Upper lobe of left lung (tissue), 6 donors: ENCODE measurements at regions not wholly inside any gene's neighbourhood (a gene's known extent, or its start where the extent isn't known, plus 50 kb on each side); places are given as distances from the start of the nearest gene placed in this dataset.

Experiments used
- ATAC-seq, 2 donors: fragments of 200-7000 bp; cut with Tn5 transposase; one replicate each; pipeline ENCODE4 v1.9.1; 2022; ENCODE audit warnings: mild to moderate bottlenecking in 2 of 2, moderate library complexity in 2 of 2; ENCODE audit not compliant: low FRiP score in 2 of 2
- DNase-seq, 2 donors: peaks; one replicate each; pipeline ENCODE4 v3.0.0-alpha.2; 2019 to 2020
- H3K27ac ChIP-seq, 4 donors: fragments of 200-600 bp; sonication (generic); one replicate each; pipeline ENCODE4 v1.5.1; 2016 to 2019
- H3K27me3 ChIP-seq, 4 donors: fragments of 200-600 bp; sonication (generic); one replicate each; pipeline ENCODE4 v1.5.1; 2017 to 2019
- H3K36me3 ChIP-seq, 4 donors: fragments of 200-600 bp; sonication (generic); one replicate each; pipeline ENCODE4 v1.5.1; 2016 to 2019
- H3K4me1 ChIP-seq, 4 donors: fragments of 200-600 bp; sonication (generic); one replicate each; pipeline ENCODE4 v1.5.1; 2018 to 2019
- H3K4me3 ChIP-seq, 4 donors: fragments of 200-600 bp; sonication (generic); one replicate each; pipeline ENCODE4 v1.5.1; 2017 to 2019; ENCODE audit warnings: mild to moderate bottlenecking in 2 of 4, moderate library complexity in 1 of 4
- H3K9me3 ChIP-seq, 4 donors: fragments of 200-600 bp; sonication (generic); one replicate each; pipeline ENCODE4 v1.5.1; 2018 to 2019
- EP300 ChIP-seq, 4 donors: sonication (generic); formaldehyde crosslinking; IDR thresholded peaks; one replicate each; pipeline ENCODE4 v1.5.1; 2017; ENCODE audit warnings: antibody characterized with exemption in 4 of 4, control low read depth in 2 of 4
- POLR2A ChIP-seq, 4 donors: fragments of 450-650 bp; IDR thresholded peaks; one replicate each; pipeline ENCODE4 v1.5.1; 2016 to 2017; ENCODE audit warnings: antibody characterized with exemption in 4 of 4, mild to moderate bottlenecking in 2 of 4
- POLR2AphosphoS5 ChIP-seq, 2 donors: sonication (generic); formaldehyde crosslinking; IDR thresholded peaks; one replicate each; pipeline ENCODE4 v1.5.1; 2017; ENCODE audit warnings: antibody characterized with exemption in 2 of 2
- WGBS, 2 donors: methylation state at CpG; one replicate each; pipeline ENCODE4 v1.1.5; 2017 to 2018; 5-methylcytosine and 5-hydroxymethylcytosine counted together
- TF ChIP-seq, protein P1 (sequence below), 6 experiments: fragments of 450-650 bp in 4 of 6; fragments of 200-600 bp in 2 of 6; sonication (generic) in 2 of 6; IDR thresholded peaks; one replicate each; pipeline ENCODE4 v1.5.1; 2016 to 2019; ENCODE audit warnings: antibody characterized with exemption in 6 of 6
- donor health status: DM: no; HTN: no; CAD: no; lungs with moderate emphysema.
- donor health status: DM: no; HTN: yes; CAD: no; lungs with severe emphysema.

DNA sequence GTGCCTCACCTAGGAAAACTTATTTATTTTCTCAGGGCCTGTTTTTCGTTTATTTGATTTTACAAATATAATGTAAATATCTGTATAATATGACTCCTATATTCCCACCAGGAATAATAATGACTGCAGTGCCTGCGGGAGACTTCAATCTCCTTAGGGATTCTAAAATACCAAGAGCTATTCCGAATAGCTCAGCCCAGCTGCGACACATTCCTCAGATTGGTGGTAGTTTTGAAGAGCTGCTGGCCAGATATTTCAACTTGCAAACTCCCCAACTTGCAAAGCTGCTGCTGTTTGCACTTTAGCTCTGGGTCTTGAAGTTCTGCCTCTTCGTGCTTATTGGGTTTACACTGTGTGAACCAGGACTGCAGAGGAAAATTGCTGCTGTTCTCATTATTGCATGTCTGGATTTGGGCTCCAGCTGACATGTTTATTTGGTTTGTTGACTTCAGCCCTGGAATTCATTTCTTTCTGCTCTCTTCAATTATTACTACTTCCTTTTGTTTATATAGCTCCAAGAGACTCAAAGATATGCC is 480.2 kb upstream of the CHST9 start:
- TF ChIP-seq POLR2AphosphoS5 (IDR thresholded peaks at IDR 0.05) (no peak), POLR2A (IDR thresholded peaks at IDR 0.05) (no peak)
- TF ChIP-seq, protein P1, sequence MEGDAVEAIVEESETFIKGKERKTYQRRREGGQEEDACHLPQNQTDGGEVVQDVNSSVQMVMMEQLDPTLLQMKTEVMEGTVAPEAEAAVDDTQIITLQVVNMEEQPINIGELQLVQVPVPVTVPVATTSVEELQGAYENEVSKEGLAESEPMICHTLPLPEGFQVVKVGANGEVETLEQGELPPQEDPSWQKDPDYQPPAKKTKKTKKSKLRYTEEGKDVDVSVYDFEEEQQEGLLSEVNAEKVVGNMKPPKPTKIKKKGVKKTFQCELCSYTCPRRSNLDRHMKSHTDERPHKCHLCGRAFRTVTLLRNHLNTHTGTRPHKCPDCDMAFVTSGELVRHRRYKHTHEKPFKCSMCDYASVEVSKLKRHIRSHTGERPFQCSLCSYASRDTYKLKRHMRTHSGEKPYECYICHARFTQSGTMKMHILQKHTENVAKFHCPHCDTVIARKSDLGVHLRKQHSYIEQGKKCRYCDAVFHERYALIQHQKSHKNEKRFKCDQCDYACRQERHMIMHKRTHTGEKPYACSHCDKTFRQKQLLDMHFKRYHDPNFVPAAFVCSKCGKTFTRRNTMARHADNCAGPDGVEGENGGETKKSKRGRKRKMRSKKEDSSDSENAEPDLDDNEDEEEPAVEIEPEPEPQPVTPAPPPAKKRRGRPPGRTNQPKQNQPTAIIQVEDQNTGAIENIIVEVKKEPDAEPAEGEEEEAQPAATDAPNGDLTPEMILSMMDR (IDR thresholded peaks at IDR 0.05) = no peak
- DNase-seq (no peak), ATAC-seq (no peak)
- H3K27ac ChIP-seq = no peak overlapping the region
- H3K4me1 ChIP-seq = no peaks in the 10 kb centered on the region
- H3K9me3 ChIP-seq = no peaks in the 10 kb centered on the region
- H3K27me3 ChIP-seq = no peaks in the 10 kb centered on the region
- H3K4me3 ChIP-seq = no peak overlapping the region
- WGBS, 2 donors = 36 to 43% methylated on average over 5 of the region's 5 CpGs
- H3K36me3 ChIP-seq = no peaks in the 10 kb centered on the region

DNA sequence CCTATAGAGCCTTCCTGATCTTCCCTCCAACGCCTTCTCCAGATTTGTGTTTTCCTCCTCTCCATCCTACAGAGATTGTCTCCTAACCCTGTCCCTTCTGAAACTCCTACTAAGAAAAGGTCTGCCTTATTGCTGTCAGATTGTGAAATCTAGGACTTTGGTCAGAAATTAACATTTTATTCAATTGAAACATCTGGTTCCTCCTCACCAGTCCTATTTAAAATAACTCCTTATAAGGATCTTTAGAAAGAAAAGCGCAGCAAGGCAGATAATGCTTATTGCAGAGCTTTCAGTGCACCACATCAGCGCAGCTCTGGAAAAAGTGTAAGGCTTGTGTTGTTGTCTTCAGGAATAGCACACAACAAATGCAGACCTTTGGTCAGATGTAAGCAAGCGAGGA is 477.8 kb upstream of the CHST9 start:
- Histone ChIP-seq H3K27me3 (no peaks in the 10 kb centered on the region), H3K4me1 (no peaks in the 10 kb centered on the region), H3K9me3 (no peaks in the 10 kb centered on the region), H3K4me3 (no peak overlapping the region), H3K27ac (no peak overlapping the region), H3K36me3 (no peaks in the 10 kb centered on the region)
- TF ChIP-seq POLR2A (IDR thresholded peaks at IDR 0.05) (no peak), POLR2AphosphoS5 (IDR thresholded peaks at IDR 0.05) (no peak)
- TF ChIP-seq, protein P1 (IDR thresholded peaks at IDR 0.05) = no peak
- DNase-seq = no peak
- ATAC-seq = no peak
- 85 to 88% methylated on average over 4 of the region's 4 CpGs for WGBS, 2 donors

DNA sequence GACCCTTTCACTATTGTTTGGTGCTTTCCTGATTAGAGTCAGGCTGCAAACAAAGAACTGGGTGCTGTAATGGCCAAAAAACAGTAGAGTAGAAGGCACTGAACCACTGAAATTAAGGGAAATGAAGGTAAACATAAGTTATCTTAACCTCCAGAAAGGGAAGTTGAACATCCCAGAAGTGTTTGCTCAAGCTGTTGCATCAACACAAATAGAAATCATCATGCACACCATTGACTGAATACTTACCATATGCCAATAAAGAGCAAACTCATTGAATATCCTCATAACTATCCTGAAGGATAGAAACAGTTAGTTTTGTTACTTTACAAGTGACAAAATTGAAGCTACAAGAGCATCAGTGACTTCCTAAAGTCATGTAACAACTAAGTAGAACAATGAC is 477.4 kb upstream of the CHST9 start:
- TF ChIP-seq, protein P1 (IDR thresholded peaks at IDR 0.05) = no peak
- TF ChIP-seq EP300 (IDR thresholded peaks at IDR 0.05) (no peak), POLR2A (IDR thresholded peaks at IDR 0.05) (no peak), POLR2AphosphoS5 (IDR thresholded peaks at IDR 0.05) (no peak)
- ATAC-seq = no peak

DNA sequence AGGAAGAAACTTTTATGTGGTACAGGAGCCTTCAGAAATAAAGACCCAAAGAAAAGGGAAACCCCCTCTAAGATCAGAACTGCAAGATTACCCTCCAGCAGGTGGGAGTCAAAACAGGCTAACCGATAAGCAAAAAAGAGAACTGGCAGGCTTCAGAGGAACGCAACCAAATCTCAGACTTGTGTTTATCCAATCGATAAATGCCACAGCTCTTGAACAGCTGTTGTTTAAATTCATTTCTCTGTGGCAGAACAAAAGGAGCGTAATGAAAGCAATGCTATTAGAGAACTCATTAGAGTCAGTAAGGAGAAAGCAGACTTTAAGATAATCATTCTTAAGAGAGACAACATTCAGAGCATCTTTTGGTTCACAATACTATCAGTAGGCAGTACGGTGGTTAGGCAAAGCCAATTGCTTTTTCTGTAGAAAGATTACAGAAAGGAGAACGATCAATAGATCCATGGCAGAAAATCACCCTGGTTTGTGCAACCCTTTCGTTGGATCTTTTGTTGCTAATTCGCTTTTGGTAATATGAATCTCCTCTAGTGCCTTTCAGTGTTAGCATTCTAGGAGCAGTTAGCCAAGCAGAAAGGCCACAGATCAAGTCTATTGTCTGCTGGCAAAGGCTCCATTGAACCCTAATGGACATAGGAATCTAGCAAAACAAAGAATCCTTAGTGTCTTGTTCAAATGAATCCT is 476.4 kb upstream of the CHST9 start:
- no peak for DNase-seq

More for the DNA sequence above, 477.4 kb upstream of the CHST9 start:
- H3K9me3 ChIP-seq = no peaks in the 10 kb centered on the region
- H3K36me3 ChIP-seq = no peaks in the 10 kb centered on the region
- no peak overlapping the region for H3K4me3 ChIP-seq
- no peak overlapping the region for H3K27ac ChIP-seq
- H3K27me3 ChIP-seq = no peaks in the 10 kb centered on the region
- no peak for DNase-seq
- H3K4me1 ChIP-seq = no peaks in the 10 kb centered on the region

More for the DNA sequence above, 476.4 kb upstream of the CHST9 start:
- no peak for ATAC-seq
- Histone ChIP-seq H3K36me3 (no peaks in the 10 kb centered on the region), H3K27ac (no peak overlapping the region), H3K9me3 (no peaks in the 10 kb centered on the region), H3K4me1 (no peaks in the 10 kb centered on the region), H3K27me3 (no peaks in the 10 kb centered on the region), H3K4me3 (no peak overlapping the region)
- WGBS, 2 donors = 74 to 86% methylated on average over 8 of the region's 8 CpGs
- TF ChIP-seq EP300 (IDR thresholded peaks at IDR 0.05) (no peak), POLR2A (IDR thresholded peaks at IDR 0.05) (no peak), POLR2AphosphoS5 (IDR thresholded peaks at IDR 0.05) (no peak)
- TF ChIP-seq, protein P1 (IDR thresholded peaks at IDR 0.05) = no peak
